GM23338 (cell line): ENCODE measurements at regions not wholly inside any gene's neighbourhood (a gene's known extent, or its start where the extent isn't known, plus 50 kb on each side); places are given as distances from the start of the nearest gene placed in this dataset.

Experiments used
- CREB1 ChIP-seq: fragments of 250-450 bp; sonication (Bioruptor Pico); IDR thresholded peaks from 2 replicates; pipeline ENCODE4 v1.5.0; 2020; ENCODE audit warnings: low read depth, mild to moderate bottlenecking, moderate library complexity
- EZH2 ChIP-seq: fragments of 200-600 bp; sonication (generic); IDR thresholded peaks from one replicate; pipeline ENCODE4 v1.8.0; 2017; ENCODE audit warnings: antibody characterized with exemption, mild to moderate bottlenecking, low read depth; ENCODE audit not compliant: unreplicated experiment
- EZH2phosphoT487 ChIP-seq: fragments of 200-600 bp; sonication (generic); IDR thresholded peaks from one replicate; pipeline ENCODE4 v1.8.1; 2018; ENCODE audit warnings: antibody characterized with exemption; ENCODE audit not compliant: unreplicated experiment
- JUNB ChIP-seq: IDR thresholded peaks from one replicate; pipeline ENCODE4 v1.6.1; 2016; ENCODE audit warnings: antibody characterized with exemption; ENCODE audit not compliant: unreplicated experiment
- POLR2AphosphoS5 ChIP-seq: IDR thresholded peaks from 2 replicates; pipeline ENCODE4 v1.6.1; 2016; ENCODE audit warnings: antibody characterized with exemption, low read depth
- STAT1 ChIP-seq: IDR thresholded peaks from one replicate; pipeline ENCODE4 v1.6.1; 2016; ENCODE audit warnings: antibody characterized with exemption; ENCODE audit not compliant: unreplicated experiment
- TF ChIP-seq, protein P1 (sequence below), 2 experiments: fragments of 200-600 bp in 1 of 2; sonication (generic) in 1 of 2; conservative IDR thresholded peaks; 2 replicates each; pipeline versions ENCODE4 v1.5.1 to v1.6.1; 2016 to 2017; ENCODE audit warnings: antibody characterized with exemption in 2 of 2, low read depth in 2 of 2, mild to moderate bottlenecking in 2 of 2, moderate library complexity in 1 of 2
- TF ChIP-seq, protein P2 (sequence below): IDR thresholded peaks from one replicate; pipeline ENCODE4 v1.6.1; 2018; ENCODE audit warnings: antibody characterized with exemption; ENCODE audit not compliant: unreplicated experiment

DNA sequence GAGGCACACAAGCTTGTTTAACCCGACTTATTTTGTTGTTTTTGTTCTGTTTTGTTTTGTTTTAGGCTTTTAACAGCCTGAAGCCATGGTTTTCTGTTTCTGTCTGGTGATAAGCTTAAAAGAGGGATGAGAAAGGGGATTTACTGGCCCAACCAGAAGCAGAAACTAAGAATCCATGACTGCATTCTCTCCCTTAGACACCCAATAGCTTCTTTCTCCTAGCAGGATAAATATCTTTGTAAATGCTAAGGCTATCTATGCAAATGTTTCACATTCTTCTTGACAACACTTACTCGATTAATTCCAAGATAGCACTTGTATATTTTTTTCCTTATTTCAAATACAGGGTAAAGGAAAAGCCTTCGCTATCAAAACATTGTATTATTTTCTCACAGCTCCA is 53.7 kb upstream of the SMAD1 start:
- TF ChIP-seq POLR2AphosphoS5 (no peak), EZH2 (no peak), JUNB (no peak), EZH2phosphoT487 (no peak), CREB1 (CRISPR knock-in tag) (no peak), STAT1 (no peak)
- TF ChIP-seq, protein P1, sequence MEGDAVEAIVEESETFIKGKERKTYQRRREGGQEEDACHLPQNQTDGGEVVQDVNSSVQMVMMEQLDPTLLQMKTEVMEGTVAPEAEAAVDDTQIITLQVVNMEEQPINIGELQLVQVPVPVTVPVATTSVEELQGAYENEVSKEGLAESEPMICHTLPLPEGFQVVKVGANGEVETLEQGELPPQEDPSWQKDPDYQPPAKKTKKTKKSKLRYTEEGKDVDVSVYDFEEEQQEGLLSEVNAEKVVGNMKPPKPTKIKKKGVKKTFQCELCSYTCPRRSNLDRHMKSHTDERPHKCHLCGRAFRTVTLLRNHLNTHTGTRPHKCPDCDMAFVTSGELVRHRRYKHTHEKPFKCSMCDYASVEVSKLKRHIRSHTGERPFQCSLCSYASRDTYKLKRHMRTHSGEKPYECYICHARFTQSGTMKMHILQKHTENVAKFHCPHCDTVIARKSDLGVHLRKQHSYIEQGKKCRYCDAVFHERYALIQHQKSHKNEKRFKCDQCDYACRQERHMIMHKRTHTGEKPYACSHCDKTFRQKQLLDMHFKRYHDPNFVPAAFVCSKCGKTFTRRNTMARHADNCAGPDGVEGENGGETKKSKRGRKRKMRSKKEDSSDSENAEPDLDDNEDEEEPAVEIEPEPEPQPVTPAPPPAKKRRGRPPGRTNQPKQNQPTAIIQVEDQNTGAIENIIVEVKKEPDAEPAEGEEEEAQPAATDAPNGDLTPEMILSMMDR (conservative IDR thresholded peaks at IDR 0.05; ENCODE audit: low read depth in 2 of 2): no peak
- TF ChIP-seq, protein P2, sequence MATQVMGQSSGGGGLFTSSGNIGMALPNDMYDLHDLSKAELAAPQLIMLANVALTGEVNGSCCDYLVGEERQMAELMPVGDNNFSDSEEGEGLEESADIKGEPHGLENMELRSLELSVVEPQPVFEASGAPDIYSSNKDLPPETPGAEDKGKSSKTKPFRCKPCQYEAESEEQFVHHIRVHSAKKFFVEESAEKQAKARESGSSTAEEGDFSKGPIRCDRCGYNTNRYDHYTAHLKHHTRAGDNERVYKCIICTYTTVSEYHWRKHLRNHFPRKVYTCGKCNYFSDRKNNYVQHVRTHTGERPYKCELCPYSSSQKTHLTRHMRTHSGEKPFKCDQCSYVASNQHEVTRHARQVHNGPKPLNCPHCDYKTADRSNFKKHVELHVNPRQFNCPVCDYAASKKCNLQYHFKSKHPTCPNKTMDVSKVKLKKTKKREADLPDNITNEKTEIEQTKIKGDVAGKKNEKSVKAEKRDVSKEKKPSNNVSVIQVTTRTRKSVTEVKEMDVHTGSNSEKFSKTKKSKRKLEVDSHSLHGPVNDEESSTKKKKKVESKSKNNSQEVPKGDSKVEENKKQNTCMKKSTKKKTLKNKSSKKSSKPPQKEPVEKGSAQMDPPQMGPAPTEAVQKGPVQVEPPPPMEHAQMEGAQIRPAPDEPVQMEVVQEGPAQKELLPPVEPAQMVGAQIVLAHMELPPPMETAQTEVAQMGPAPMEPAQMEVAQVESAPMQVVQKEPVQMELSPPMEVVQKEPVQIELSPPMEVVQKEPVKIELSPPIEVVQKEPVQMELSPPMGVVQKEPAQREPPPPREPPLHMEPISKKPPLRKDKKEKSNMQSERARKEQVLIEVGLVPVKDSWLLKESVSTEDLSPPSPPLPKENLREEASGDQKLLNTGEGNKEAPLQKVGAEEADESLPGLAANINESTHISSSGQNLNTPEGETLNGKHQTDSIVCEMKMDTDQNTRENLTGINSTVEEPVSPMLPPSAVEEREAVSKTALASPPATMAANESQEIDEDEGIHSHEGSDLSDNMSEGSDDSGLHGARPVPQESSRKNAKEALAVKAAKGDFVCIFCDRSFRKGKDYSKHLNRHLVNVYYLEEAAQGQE: no peak
